Prostate gland (tissue), 2 donors: ENCODE measurements at regions not wholly inside any gene's neighbourhood (a gene's known extent, or its start where the extent isn't known, plus 50 kb on each side); places are given as distances from the start of the nearest gene placed in this dataset.

Experiments
- CTCF ChIP-seq, 4 experiments: fragments of 200-600 bp in 2 of 4; fragments of 450-650 bp in 2 of 4; sonication (generic) in 2 of 4; IDR thresholded peaks; 1 replicate in 3 of 4; 2 replicates in 1 of 4; pipeline ENCODE4 v1.5.1; 2016 to 2019; ENCODE audit warnings: antibody characterized with exemption in 4 of 4, mild to moderate bottlenecking in 2 of 4, moderate library complexity in 2 of 4
- POLR2A ChIP-seq: fragments of 450-650 bp; IDR thresholded peaks from one replicate; pipeline ENCODE4 v1.6.1; 2016; ENCODE audit warnings: antibody characterized with exemption, mild to moderate bottlenecking
- POLR2AphosphoS5 ChIP-seq: sonication (generic); formaldehyde crosslinking; IDR thresholded peaks from one replicate; pipeline ENCODE4 v1.6.1; 2017; ENCODE audit warnings: antibody characterized with exemption

GRCh38 chr3:103966749-103967148 lies 1400.0 kb upstream of the ALCAM start:
- TF ChIP-seq POLR2AphosphoS5 (no peak), CTCF (IDR thresholded peaks at IDR 0.05) (no peak), POLR2A (no peak)
